ENCODE measurements at regions not wholly inside any gene's neighbourhood (a gene's known extent, or its start where the extent isn't known, plus 50 kb on each side); places are given as distances from the start of the nearest gene placed in this dataset.

GRCh38 chr6:91057689-91058088, 470.8 kb upstream of the MAP3K7 start:
- Histone ChIP-seq H2BK15ac (ENCODE audit: low read depth, low read length) (no peak overlapping the region), H3K27me3 (ENCODE audit: insufficient read depth, low read length) (no peaks in the 10 kb centered on the region), H3K4ac (ENCODE audit: low read depth, low read length) (no peak overlapping the region), H3K23me2 (ENCODE audit: insufficient read length, low read depth, low read length, poor library complexity, severe bottlenecking) (no peaks in the 10 kb centered on the region), H2BK20ac (ENCODE audit: low read depth, low read length, poor library complexity, severe bottlenecking) (no peak overlapping the region), H3K18ac (ENCODE audit: insufficient read length, low read depth, low read length) (no peak overlapping the region), H3K9ac (ENCODE audit: extremely low read depth, insufficient read length, low read length) (no peak overlapping the region), H4K5ac (ENCODE audit: insufficient read length, low read depth, low read length) (no peak overlapping the region), H3K9me3 (ENCODE audit: control insufficient read depth, low read depth, low read length) (no peaks in the 10 kb centered on the region), H2AK5ac (ENCODE audit: insufficient read length, low read length) (no peak overlapping the region), H3K27ac (ENCODE audit: insufficient read length, low read depth, low read length) (no peak overlapping the region), H2AFZ (ENCODE audit: low read length) (no peak overlapping the region), H3K4me2 (ENCODE audit: insufficient read depth, insufficient read length, low read length) (no peak overlapping the region), H4K20me1 (ENCODE audit: control insufficient read depth, insufficient read depth, insufficient read length) (no peaks in the 10 kb centered on the region), H3K79me2 (ENCODE audit: insufficient read depth, low read length) (no peaks in the 10 kb centered on the region), H4K8ac (replicated peaks; ENCODE audit: insufficient read length, low read depth, low read length) (no peak overlapping the region), H3K23ac (ENCODE audit: insufficient read length, low read depth, low read length) (no peak overlapping the region), H2BK12ac (ENCODE audit: insufficient read length, low read depth, low read length) (no peak overlapping the region), H3K4me1 (ENCODE audit: insufficient read depth, low read length) (no peaks in the 10 kb centered on the region), H3T11ph (ENCODE audit: low read length) (no peak overlapping the region), H3K56ac (ENCODE audit: insufficient read length, low read depth, low read length) (no peak overlapping the region), H3K14ac (ENCODE audit: insufficient read depth, low read length) (no peak overlapping the region), H3K79me1 (ENCODE audit: insufficient read depth, low read depth, low read length, poor library complexity, severe bottlenecking) (no peaks in the 10 kb centered on the region), H4K91ac (ENCODE audit: insufficient read length, low read depth, low read length) (no peak overlapping the region), H2BK5ac (ENCODE audit: insufficient read length, low read length) (no peak overlapping the region), H2BK120ac (ENCODE audit: low read depth, low read length, poor library complexity, severe bottlenecking) (no peak overlapping the region)
- Mint-ChIP-seq H3K4me3 (no peak overlapping the region), H3K4me1 (peaks cover 3% of the 10 kb centered on the region in 2 experiments; a peak in 1 of 4 replicates), H3K27ac (no peak overlapping the region), H3K9me3 (peaks cover 16 to 27% of the 10 kb centered on the region in 2 experiments), H3K36me3 (ENCODE audit: insufficient read depth in 1 of 3, low read depth in 3 of 3) (peaks cover 7 to 31% (median 11%) of the 10 kb centered on the region in 3 experiments), H3K27me3 (ENCODE audit: low read depth) (no peaks in the 10 kb centered on the region)
- TF ChIP-seq CTCF (conservative IDR thresholded peaks at IDR 0.05) = no peak
- WGBS (ENCODE audit: extremely low coverage, insufficient read length, low lambda C conversion rate) = no CpG with 5 or more reads among the region's 1 CpG
- no peak for DNase-seq

Data from H9 (cell line).